Fibroblast of the aortic adventitia (primary cell): ENCODE measurements at regions not wholly inside any gene's neighbourhood (a gene's known extent, or its start where the extent isn't known, plus 50 kb on each side); places are given as distances from the start of the nearest gene placed in this dataset.

Source experiments
- DNase-seq: peaks from one replicate; pipeline ENCODE4 v3.0.0-alpha.2; 2010; ENCODE audit warnings: low read depth
- H3K4me3 ChIP-seq: 2 replicates; pipeline ENCODE4 v1.5.1; 2011; ENCODE audit warnings: low read depth, mild to moderate bottlenecking, control low read depth, low read length, moderate library complexity
- CTCF ChIP-seq: IDR thresholded peaks from 2 replicates; pipeline ENCODE4 v1.5.1; 2011; ENCODE audit warnings: mild to moderate bottlenecking, low read length, control low read depth, inconsistent platforms; ENCODE audit not compliant: insufficient read depth

- H3K4me3 ChIP-seq, result no peak overlapping the region
- TF ChIP-seq CTCF, result no peak
Measured at GRCh38 chr6:1257778-1258177, 54.1 kb upstream of the FOXQ1 start.

GRCh38 chr6:1256435-1257008 is 55.4 kb upstream of the FOXQ1 start:
- DNase-seq, result no peak
- H3K4me3 ChIP-seq, result no peak overlapping the region
- TF ChIP-seq CTCF, result no peak

More at GRCh38 chr6:1257778-1258177, 54.1 kb upstream of the FOXQ1 start:
- no peak for DNase-seq

DNA sequence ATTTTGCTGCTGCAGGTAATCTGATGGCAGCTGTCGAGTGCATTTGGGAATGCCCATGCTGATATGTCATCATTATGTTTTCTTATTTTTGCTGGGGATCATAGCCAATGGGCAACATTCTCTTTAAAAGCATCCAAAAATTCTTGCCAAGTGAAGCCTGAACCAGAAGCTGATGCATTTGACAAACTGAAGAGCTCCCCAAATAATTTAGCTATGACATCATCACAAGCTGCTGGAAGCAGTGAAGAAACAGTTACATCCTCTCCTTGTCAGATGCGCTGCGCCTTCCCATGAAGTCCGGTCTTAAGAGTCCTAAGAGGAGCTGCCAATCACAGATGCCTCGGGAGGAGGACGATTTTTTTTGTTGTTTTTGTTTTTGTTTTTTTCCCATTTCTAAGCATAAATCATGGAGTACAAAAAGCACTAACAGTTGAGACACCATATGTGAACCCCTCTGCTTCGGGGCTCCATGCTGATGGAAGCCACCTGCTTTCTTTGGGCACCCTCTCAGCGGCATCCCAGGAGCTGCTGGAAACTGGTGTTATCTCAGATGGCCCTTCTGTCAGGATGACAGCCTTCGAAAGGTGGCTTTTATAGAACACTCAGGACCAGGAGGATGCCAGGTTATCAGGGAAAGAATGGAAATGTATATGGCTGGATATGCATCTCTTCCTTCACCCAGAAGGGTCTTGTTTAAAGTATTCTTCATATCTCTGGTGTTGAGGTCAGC is 56.1 kb upstream of the FOXQ1 start:
- H3K4me3 ChIP-seq, result no peak overlapping the region
- TF ChIP-seq CTCF, result no peak
- peak; percentile 26 for DNase-seq

- no peak for TF ChIP-seq CTCF
- no peak overlapping the region for H3K4me3 ChIP-seq
- no peak for DNase-seq
Measured at GRCh38 chr6:1254326-1254725, 57.6 kb upstream of the FOXQ1 start.

DNA sequence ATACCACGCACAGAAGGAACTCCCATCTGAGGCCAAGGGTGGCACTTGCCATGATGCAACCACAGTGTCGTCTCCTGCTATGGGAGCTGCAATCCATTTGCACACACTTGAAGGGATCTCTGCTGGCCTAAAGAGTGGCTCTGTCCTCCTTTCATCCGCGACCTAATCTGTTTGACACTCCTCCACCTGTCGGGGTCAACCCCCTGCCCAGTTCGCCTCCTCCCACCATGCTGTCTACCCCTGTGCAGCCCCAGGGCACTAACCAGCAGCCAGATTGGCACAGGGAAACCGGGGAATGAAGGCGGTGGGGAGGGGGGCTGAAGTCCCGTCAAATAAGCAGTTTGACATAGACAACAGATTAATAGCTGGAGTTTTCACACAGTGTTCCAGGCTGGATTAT is 58.1 kb upstream of the FOXQ1 start:
- TF ChIP-seq CTCF, result no peak

GRCh38 chr6:1251198-1252155 is 60.4 kb upstream of the FOXQ1 start:
- DNase-seq, result no peak
- H3K4me3 ChIP-seq, result no peak overlapping the region
- TF ChIP-seq CTCF, result no peak

More for the DNA sequence above, 58.1 kb upstream of the FOXQ1 start:
- no peak for DNase-seq
- H3K4me3 ChIP-seq, result no peak overlapping the region
